GM19043 (cell line): ENCODE measurements at regions not wholly inside any gene's neighbourhood (a gene's known extent, or its start where the extent isn't known, plus 50 kb on each side); places are given as distances from the start of the nearest gene placed in this dataset.

Experiments
- ATAC-seq: cut with Tn5 transposase; IDR thresholded peaks from one replicate; pipeline ENCODE4 v1.9.1; 2021; ENCODE audit warnings: low read depth; ENCODE audit not compliant: unreplicated experiment

GRCh38 chr12:90333939-90334338 is 621.0 kb downstream of the CCER1 start:
- no peak for ATAC-seq

DNA sequence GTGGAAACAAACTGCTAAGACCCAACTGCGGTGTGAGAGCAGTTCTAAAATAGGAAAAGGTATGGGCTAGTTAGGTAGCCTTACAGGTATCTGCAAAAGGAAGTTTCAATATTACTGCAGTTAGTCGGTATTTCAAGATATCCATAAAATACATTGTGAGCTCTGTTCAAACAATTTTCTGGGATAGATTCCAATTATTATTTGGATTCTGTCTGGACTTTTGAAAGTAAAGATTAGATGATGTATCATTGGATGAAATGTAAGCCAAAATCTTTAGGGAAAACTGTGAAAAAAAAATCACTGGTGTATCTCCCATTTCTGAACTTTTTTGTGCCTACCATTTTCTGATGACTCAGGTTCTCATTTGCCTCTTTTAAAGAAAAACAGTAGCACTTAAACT is 621.6 kb downstream of the CCER1 start:
- ATAC-seq = no peak

DNA sequence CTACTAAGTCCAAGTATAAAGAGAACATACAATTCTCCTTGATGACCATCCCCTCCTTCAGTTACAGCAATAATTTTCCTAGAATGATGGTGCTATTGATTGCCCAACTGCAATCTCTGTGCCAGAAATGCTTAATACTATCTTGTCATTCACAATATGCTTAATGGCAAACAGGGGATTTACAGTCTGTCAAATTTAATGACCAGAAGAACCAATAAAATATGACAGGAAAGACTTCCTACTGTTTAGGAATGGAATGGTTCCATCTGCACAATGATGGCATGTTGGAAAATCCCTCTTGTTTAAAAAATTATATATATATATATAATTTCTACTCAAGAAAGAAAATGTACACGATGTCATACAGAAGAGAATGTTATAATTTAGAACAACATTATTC is 623.2 kb downstream of the CCER1 start:
- ATAC-seq = no peak

DNA sequence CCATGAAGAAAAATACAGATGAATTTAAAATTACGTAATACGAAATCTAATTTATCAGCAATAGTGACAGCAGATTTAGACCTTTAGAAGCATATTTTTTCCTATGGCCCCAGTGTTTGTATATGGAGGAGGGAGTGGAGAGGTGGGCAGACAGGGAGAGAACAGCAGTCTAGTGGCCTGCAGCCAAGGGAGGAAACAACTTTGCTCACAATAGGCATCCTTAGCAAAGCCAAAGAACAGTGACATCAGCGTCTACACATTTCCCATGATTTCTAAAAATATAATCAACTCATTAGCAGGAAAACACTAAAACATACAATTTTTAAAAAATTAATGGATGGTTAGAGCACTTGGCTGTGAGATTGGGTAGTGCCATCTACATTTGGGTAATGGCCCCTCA is 622.6 kb upstream of the ATP2B1 start:
- no peak for ATAC-seq

DNA sequence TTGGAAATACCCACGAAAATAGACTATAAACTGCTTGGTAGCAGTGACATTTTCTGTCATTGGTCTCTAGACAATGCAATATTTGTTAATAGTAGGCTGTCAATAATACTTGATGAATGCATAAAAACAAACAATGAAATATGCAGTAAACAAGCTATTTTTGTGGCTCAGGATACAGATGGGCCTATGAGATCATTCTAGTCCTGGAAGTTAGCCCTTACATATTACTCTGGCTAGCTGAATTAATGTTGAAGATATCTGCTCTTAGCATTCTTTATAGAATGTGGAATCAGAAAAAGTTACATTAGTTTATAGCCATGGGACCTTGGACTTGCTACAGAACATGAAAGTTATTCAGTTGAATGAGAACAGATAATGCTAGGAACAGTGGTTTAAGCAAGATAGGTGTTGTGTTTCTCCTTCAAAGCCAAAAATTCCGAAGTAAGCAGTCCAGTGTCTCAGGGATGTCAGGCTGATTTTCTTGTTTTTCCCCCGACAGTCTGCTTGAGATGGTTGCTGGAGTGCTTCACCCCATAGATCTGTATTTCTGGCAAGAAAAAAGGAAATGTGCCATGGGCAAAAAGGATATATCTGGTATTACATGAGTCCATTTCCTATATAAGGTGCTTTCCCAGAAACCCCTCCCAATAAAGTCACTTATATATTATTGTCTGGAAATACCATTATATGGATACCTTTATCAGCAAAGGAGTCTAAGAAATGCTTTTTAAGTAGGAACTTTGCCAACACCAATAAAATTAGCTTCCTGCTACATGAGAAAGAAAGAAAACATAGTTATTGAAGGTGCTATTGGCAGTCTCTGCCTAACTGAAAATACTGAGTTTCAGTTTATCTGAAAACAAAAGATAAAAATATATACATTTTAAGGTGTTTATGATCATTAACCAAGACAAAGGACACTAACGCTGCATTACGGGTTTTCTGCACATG is 619.4 kb upstream of the ATP2B1 start:
- ATAC-seq = no peak

DNA sequence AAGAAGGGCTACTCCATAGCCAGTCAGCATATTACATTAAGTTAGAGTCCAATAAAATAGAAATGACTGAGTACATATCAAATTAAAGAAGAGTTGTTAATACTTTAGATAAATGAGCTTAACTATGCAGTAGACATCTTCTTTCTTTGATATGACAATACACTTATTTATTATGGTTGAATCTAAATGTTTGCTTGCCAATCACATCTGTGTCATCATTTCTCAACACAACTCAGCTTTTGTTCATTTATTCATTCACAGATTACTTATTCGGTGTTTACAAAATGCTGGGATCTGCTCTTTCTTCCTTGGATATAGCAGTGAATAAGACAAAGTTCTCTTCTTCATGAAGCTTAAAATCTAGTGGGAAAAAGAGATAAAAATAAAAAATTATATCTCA is 614.6 kb upstream of the ATP2B1 start:
- ATAC-seq = no peak

- no peak for ATAC-seq
These were observed 613.4 kb upstream of the ATP2B1 start for GRCh38 chr12:90322006-90322405.

DNA sequence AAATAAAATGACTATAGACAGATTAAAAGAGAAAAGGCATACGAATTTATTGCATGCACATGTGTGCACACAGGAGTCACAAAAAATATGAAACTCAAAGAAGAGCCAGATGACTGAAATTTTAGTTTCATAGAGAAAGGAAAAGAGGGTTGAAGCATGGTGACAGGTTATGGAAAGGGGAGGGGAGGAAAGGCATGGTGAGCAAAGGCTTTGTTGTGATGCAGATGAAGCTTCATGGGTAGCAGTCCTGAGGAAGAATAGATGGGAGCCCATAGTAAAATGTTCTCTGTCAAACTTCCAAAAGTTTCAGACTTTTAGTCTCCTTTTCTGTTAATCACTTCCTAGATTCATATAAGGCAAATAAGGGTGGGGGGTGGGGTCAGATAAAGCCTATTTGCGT is 612.7 kb upstream of the ATP2B1 start:
- no peak for ATAC-seq

DNA sequence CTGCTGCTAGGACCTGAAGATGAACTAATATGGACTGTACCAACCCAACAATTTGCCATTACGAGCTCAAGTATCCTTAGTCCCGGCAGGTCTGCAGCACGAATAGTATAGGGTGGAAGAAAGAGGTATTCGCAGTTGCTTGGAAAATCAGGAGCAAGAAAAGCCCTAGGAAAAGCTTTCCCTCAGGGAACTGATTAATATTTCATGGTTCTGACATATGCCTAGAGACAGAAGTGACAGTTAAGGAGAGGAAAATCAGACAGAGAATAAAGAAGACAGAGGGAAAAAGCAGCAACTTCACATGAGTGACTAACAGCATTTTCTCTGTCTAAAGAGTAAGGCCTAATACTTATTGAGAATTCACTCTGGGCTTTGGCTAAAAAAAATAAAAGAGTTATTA is 602.9 kb upstream of the ATP2B1 start:
- ATAC-seq = no peak

GRCh38 chr12:90305379-90305778 is 596.7 kb upstream of the ATP2B1 start:
- no peak for ATAC-seq

- no peak for ATAC-seq
These were observed 595.6 kb upstream of the ATP2B1 start for GRCh38 chr12:90304231-90304630.

GRCh38 chr12:90303771-90304170 is 595.1 kb upstream of the ATP2B1 start:
- ATAC-seq = no peak

GRCh38 chr12:90301561-90302133 is 593.0 kb upstream of the ATP2B1 start:
- no peak for ATAC-seq

DNA sequence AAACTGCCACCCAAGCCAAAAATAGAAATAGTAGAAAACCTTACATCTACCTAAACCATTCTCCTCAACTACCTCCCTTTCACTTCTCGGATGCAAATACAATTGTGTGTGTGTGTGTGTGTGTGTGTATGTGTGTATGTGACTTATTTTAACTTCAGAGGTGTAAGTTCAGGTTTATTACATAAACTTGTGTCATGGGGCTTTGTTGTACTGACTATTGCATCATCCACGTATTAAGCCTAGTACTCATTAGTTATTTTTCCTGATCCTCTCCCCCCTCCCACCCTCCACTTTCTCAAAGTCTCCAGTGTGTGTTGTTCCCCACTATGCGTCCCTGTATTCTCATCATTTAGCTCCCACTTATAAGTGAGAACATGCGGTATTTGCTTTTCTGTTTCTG is 592.5 kb upstream of the ATP2B1 start:
- no peak for ATAC-seq

DNA sequence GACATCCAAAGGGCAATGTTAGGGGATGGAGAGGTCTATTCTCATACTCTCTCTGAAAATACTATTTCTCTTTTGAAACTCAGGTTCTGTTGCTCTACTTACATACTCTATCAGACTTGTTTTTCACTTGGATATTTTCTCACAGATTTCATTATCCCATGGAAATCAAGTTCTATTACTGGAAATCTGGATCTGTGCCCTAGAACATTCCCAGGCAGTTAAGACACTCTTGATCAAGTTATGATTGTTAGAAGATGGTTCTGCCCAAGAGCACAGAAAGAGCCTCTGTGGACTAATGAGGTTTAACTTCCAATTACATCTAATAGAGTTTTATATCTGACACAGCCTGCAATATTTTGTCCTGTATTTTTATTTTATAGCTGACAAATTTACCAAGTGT is 591.0 kb upstream of the ATP2B1 start:
- no peak for ATAC-seq

DNA sequence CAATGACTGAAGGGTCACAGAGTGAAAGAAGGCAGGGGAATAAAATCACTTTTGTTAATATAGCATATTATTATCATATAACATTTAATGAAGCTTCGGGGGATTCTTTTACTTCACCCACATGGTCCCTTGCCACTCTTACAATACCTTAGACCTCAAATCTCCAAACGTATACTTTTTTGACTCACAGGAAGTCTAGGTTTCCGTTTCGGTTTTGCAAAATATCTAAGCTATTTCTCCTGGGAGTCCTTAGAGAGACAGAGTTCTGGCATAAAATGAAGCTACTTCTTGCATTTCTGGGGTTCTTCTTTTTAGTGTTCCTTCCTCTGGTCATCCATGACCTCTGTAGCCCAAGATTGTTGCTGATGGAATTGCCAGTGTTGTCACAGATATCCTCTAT is 590.5 kb upstream of the ATP2B1 start:
- peak; percentile 98 for ATAC-seq

- no peak for ATAC-seq
These were observed 589.8 kb upstream of the ATP2B1 start for GRCh38 chr12:90298289-90298948.

- no peak for ATAC-seq
These were observed 587.2 kb upstream of the ATP2B1 start for GRCh38 chr12:90295858-90296257.

DNA sequence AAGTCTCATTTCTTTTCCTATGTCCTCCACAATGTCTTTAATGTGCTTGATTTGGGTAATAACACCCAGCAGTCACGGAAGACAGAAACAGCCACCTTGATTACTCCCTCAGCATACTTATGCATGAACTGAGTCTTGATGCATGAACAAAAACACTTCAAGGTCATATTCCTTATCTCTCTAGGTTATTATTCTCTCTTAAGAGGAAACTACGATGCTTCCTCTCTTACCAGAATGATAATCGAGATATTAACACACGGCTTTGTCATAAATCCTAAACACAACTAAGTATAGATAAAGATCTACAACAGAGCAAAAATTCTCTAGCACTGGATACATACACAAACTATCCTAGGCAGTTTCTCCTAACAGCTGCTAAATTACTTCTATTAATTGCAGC is 583.5 kb upstream of the ATP2B1 start:
- no peak for ATAC-seq

GRCh38 chr12:90290980-90291975 is 582.6 kb upstream of the ATP2B1 start:
- no peak for ATAC-seq
